IMR-90 (cell line): ENCODE measurements at regions not wholly inside any gene's neighbourhood (a gene's known extent, or its start where the extent isn't known, plus 50 kb on each side); places are given as distances from the start of the nearest gene placed in this dataset.

Experiments used
- ATAC-seq: fragments of 200-7000 bp; cut with Tn5 transposase; 2 replicates; pipeline ENCODE4 v1.9.1; 2020; ENCODE audit warnings: low read depth, mild to moderate bottlenecking, moderate library complexity
- BruUV-seq: library from RNA; stranded (reverse); fragments of 400-500 nt; replicated peaks from 2 replicates; lab custom pipeline; 2021; lab: Mats Ljungman, UMichigan
- CTCF ChIA-PET: fragments of 300-600 bp; formaldehyde crosslinking; extraction: SDS; loops from one replicate; lab custom pipeline; 2021; ENCODE audit warnings: antibody characterized with exemption; lab: Yijun Ruan, JAX
- POLR2A ChIA-PET: fragments of 300-600 bp; sonication (Branson Sonifier 250); formaldehyde crosslinking; loops from one replicate; lab custom pipeline; 2022; ENCODE audit warnings: antibody characterized with exemption; ENCODE audit not compliant: unreplicated experiment; lab: Charles Lee
- DNase-seq: peaks from one replicate; pipeline ENCODE4 v3.0.0; 2013
- H2AFZ ChIP-seq: replicated peaks from 2 replicates; pipeline ENCODE3; 2013; ENCODE audit warnings: low read length, mild to moderate bottlenecking; ENCODE audit not compliant: poor library complexity
- H2AK5ac ChIP-seq: 2 replicates; pipeline ENCODE4 v1.6.1; 2013; ENCODE audit warnings: low read depth, low read length, inconsistent platforms
- H2AK9ac ChIP-seq: replicated peaks from 2 replicates; pipeline ENCODE3; 2013; ENCODE audit warnings: mild to moderate bottlenecking, low read depth, low read length, moderate library complexity; ENCODE audit not compliant: poor library complexity
- H2BK120ac ChIP-seq: 2 replicates; pipeline ENCODE4 v1.6.1; 2013; ENCODE audit warnings: low read depth, low read length, inconsistent platforms
- H2BK15ac ChIP-seq: 3 replicates; pipeline ENCODE4 v1.6.1; 2013; ENCODE audit warnings: low read depth, low read length, inconsistent platforms
- H2BK20ac ChIP-seq: 2 replicates; pipeline ENCODE4 v1.6.1; 2013; ENCODE audit warnings: low read depth, mild to moderate bottlenecking, inconsistent platforms, low read length, moderate library complexity
- H2BK5ac ChIP-seq: 2 replicates; pipeline ENCODE4 v1.6.1; 2013; ENCODE audit warnings: mild to moderate bottlenecking, low read depth, low read length, inconsistent platforms; ENCODE audit not compliant: poor library complexity, severe bottlenecking
- H3K14ac ChIP-seq: replicated peaks from 2 replicates; pipeline ENCODE4 v1.6.1; 2013; ENCODE audit warnings: low read depth, low read length, inconsistent platforms
- H3K18ac ChIP-seq: 2 replicates; pipeline ENCODE4 v1.6.1; 2013; ENCODE audit warnings: low read depth, low read length, control low read depth
- H3K23ac ChIP-seq: 2 replicates; pipeline ENCODE4 v1.6.1; 2013; ENCODE audit warnings: low read depth, low read length, inconsistent platforms
- H3K27ac ChIP-seq: 2 replicates; pipeline ENCODE4 v1.5.1; 2013; ENCODE audit warnings: mild to moderate bottlenecking, control low read depth, low read length; ENCODE audit not compliant: insufficient read depth
- H3K27me3 ChIP-seq: 2 replicates; pipeline ENCODE4 v1.6.1; 2013; ENCODE audit warnings: low read length; ENCODE audit not compliant: control insufficient read depth, insufficient read depth
- H3K36me3 ChIP-seq: 2 replicates; pipeline ENCODE4 v1.6.1; 2013; ENCODE audit warnings: low read length, mixed read lengths; ENCODE audit not compliant: control insufficient read depth, insufficient read depth
- H3K4ac ChIP-seq: 2 replicates; pipeline ENCODE4 v1.6.1; 2013; ENCODE audit warnings: low read depth, low read length, inconsistent platforms
- H3K4me1 ChIP-seq: 2 replicates; pipeline ENCODE4 v1.6.1; 2013; ENCODE audit warnings: low read length, mixed read lengths; ENCODE audit not compliant: control insufficient read depth, insufficient read depth
- H3K4me2 ChIP-seq: 2 replicates; pipeline ENCODE4 v1.6.1; 2013; ENCODE audit warnings: low read depth, mild to moderate bottlenecking, control low read depth, low read length, moderate library complexity
- H3K4me3 ChIP-seq: 2 replicates; pipeline ENCODE4 v1.5.1; 2013; ENCODE audit warnings: low read depth, mild to moderate bottlenecking, control low read depth, low read length, moderate library complexity; ENCODE audit not compliant: insufficient read depth
- H3K56ac ChIP-seq: 2 replicates; pipeline ENCODE4 v1.6.1; 2013; ENCODE audit warnings: low read length, inconsistent platforms; ENCODE audit not compliant: insufficient read depth; ENCODE audit errors: extremely low read depth
- H3K79me1 ChIP-seq, 2 experiments: 2 replicates each; pipeline ENCODE4 v1.6.1; 2013; ENCODE audit warnings: low read length in 2 of 2, inconsistent platforms in 1 of 2, low read depth in 1 of 2
- H3K9ac ChIP-seq: 2 replicates; pipeline ENCODE4 v1.6.1; 2013; ENCODE audit warnings: low read depth, low read length, control low read depth
- H3K9me1 ChIP-seq: 2 replicates; pipeline ENCODE4 v1.6.1; 2013; ENCODE audit warnings: low read length, inconsistent platforms; ENCODE audit not compliant: insufficient read depth
- H3K9me3 ChIP-seq: 2 replicates; pipeline ENCODE4 v1.6.1; 2013; ENCODE audit warnings: low read length; ENCODE audit not compliant: control insufficient read depth, insufficient read depth
- H4K20me1 ChIP-seq: 2 replicates; pipeline ENCODE4 v1.6.1; 2013; ENCODE audit warnings: low read length, inconsistent platforms; ENCODE audit not compliant: insufficient read depth
- H4K5ac ChIP-seq: 2 replicates; pipeline ENCODE4 v1.6.1; 2013; ENCODE audit warnings: mild to moderate bottlenecking, low read depth, low read length, control low read depth
- H4K8ac ChIP-seq, 2 experiments: 2 replicates each; pipeline ENCODE4 v1.6.1; 2013; ENCODE audit warnings: low read depth in 2 of 2, low read length in 2 of 2, control low read depth in 1 of 2, inconsistent platforms in 1 of 2
- H4K91ac ChIP-seq: 2 replicates; pipeline ENCODE4 v1.6.1; 2013; ENCODE audit warnings: low read depth, low read length, inconsistent platforms; ENCODE audit not compliant: insufficient read depth
- BHLHE40 ChIP-seq: fragments of 150-350 bp; IDR thresholded peaks from 2 replicates; pipeline ENCODE4 v1.6.1; 2016; ENCODE audit warnings: mild to moderate bottlenecking, low read depth, low read length
- CEBPB ChIP-seq: IDR thresholded peaks from 2 replicates; pipeline ENCODE4 v1.6.1; 2012; ENCODE audit warnings: low read depth, low read length, improper control_type of control experiment
- POLR2A ChIP-seq: IDR thresholded peaks from 2 replicates; pipeline ENCODE4 v1.6.1; 2012; ENCODE audit warnings: mild to moderate bottlenecking, low read depth, low read length
- USF2 ChIP-seq: fragments of 150-350 bp; IDR thresholded peaks from 2 replicates; pipeline ENCODE4 v1.6.1; 2017; ENCODE audit warnings: mild to moderate bottlenecking, antibody characterized with exemption, low read length, low read depth
- WGBS, 2 experiments: methylation state at CpG; one replicate each; pipeline versions ENCODE4 v1.1.5 to v1.1.7; 2013; ENCODE audit warnings: missing lambda C conversion rate in 2 of 2; ENCODE audit not compliant: insufficient read length in 1 of 2; ENCODE audit errors: extremely low coverage in 2 of 2; 5-methylcytosine and 5-hydroxymethylcytosine counted together
- dilution Hi-C: fragments of 300-500 bp; cut with HindIII; formaldehyde crosslinking; loops from one replicate; pipeline ENCODE4 v1.14.3; 2018; ENCODE audit warnings: low sequenced_read_pairs; ENCODE audit not compliant: unreplicated experiment
- in situ Hi-C: fragments of 300-500 bp; cut with MboI; formaldehyde crosslinking; loops from 3 replicates; pipeline ENCODE4 v1.14.3; 2019; ENCODE audit warnings: low sequenced_read_pairs, inconsistent platforms, mixed read lengths
- intact Hi-C: fragments of 100-400 bp; cut with micrococcal nuclease; formaldehyde crosslinking; loops from 2 replicates; pipeline ENCODE4 v1.10.0; 2022

DNA sequence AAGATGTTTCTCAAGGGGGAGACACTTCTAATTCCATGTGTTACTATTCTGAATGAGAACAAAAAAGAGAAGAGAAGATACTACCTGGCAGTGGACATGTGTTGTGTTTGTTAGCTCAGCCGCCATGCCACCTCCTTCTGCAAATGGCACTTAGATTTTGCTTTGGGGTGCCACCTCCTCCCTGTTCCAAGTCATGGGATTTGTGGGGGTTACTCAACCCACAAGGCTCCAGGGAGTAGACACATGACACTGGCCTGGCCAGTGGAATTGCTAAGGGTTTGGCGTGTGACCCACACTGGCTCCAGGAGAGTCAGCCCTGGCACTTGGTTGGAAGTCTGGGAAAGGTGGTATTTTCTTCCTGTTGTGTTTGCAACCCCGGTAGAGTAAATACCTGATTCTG is 129.1 kb downstream of the ZNF621 start:
- Histone ChIP-seq H3K18ac (no peak overlapping the region), H3K36me3 (no peaks in the 10 kb centered on the region), H3K14ac (no peak overlapping the region), H3K9me1 (no peaks in the 10 kb centered on the region), H4K20me1 (no peaks in the 10 kb centered on the region), H3K4me1 (no peaks in the 10 kb centered on the region), H2BK15ac (no peak overlapping the region), H2AFZ (no peak overlapping the region), H2BK5ac (no peak overlapping the region), H3K4me2 (no peak overlapping the region), H3K4ac (no peak overlapping the region), H3K27ac (no peak overlapping the region), H3K27me3 (no peaks in the 10 kb centered on the region), H4K8ac (no peak overlapping the region), H4K91ac (no peak overlapping the region), H2AK9ac (no peak overlapping the region), H3K9me3 (peaks cover 2% of the 10 kb centered on the region; the same call in 1 of the 2 replicates), H3K56ac (no peak overlapping the region), H4K5ac (no peak overlapping the region), H2BK20ac (no peak overlapping the region), H3K9ac (no peak overlapping the region), H3K79me1 (no peaks in the 10 kb centered on the region), H3K4me3 (no peak overlapping the region), H3K23ac (no peak overlapping the region), H2BK120ac (no peak overlapping the region), H2AK5ac (no peak overlapping the region)
- dilution Hi-C loops (no loop called here), intact Hi-C loops (no loop called here), in situ Hi-C loops (no loop called here)
- WGBS, 2 experiments, result no CpG with 5 or more reads among the region's 3 CpGs
- no peak for DNase-seq
- no peak for TF ChIP-seq USF2
- no peak for TF ChIP-seq CEBPB
- no peak for TF ChIP-seq POLR2A
- TF ChIP-seq BHLHE40, result no peak
- ATAC-seq, result no peak
- no TSS peak for BruUV-seq
- ChIA-PET CTCF (no interaction called here), POLR2A (no interaction called here)
